GM12878 (cell line): ENCODE measurements at regions not wholly inside any gene's neighbourhood (a gene's known extent, or its start where the extent isn't known, plus 50 kb on each side); places are given as distances from the start of the nearest gene placed in this dataset.

Experiments
- CREM ChIP-seq: IDR thresholded peaks from 2 replicates; pipeline ENCODE4 v1.6.1; 2014; ENCODE audit warnings: antibody characterized with exemption, low read depth
- JUND ChIP-seq: IDR thresholded peaks from 2 replicates; pipeline ENCODE4 v1.6.1; 2012; ENCODE audit warnings: low read depth, mild to moderate bottlenecking, low read length, improper control_type of control experiment, moderate library complexity
- TCF7 ChIP-seq: IDR thresholded peaks from 2 replicates; pipeline ENCODE4 v1.6.1; 2014; ENCODE audit warnings: antibody characterized with exemption, borderline replicate concordance
- TF ChIP-seq, protein P1 (sequence below): fragments of 450-650 bp; IDR thresholded peaks from 2 replicates; pipeline ENCODE4 v1.6.1; 2017; ENCODE audit warnings: mild to moderate bottlenecking

DNA sequence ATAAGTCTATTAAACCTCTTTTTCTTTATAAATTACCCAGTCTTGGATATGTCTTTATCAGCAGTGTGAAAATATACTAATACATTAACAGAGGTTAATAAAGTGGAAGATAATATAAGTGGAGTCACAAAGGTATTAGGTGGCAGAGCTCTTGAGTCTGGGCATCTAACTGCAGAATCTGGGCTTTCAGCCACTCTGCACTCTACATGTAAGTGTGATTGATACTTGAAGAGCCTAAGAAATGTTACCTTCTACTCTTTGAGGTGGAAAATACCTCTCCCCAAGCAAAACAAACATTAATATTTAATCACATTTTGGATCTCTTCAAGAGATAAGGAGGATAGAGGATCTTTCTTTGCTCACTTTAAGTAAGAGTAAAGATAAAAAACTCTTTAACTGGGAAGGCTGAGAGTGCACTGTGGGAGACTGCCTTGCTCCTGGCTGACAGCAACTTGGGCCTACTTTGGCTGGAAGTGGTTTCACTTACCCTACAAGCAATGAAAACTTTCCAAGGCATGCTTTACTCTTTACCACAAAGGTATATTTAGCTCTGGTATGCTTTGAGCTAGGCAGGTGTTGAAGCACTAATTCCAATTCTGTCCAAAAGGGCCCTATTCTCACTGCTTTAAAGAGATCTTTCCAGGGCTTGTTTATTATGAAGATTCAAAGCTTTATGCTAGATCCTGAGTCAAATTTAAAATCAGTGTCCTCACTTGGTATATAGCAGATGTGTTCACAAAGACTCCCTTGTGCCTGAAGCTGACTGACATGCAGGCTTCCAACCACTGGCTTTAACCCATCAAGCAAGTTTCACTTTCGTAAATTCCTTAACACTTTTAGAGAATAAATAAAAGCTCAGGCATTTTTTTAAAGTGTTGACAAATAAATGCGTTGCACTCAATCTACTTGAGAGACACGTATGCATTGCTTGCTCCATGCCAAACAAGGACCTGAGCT is 245.3 kb upstream of the ZP4 start:
- no peak for TF ChIP-seq JUND
- TF ChIP-seq, protein P1, sequence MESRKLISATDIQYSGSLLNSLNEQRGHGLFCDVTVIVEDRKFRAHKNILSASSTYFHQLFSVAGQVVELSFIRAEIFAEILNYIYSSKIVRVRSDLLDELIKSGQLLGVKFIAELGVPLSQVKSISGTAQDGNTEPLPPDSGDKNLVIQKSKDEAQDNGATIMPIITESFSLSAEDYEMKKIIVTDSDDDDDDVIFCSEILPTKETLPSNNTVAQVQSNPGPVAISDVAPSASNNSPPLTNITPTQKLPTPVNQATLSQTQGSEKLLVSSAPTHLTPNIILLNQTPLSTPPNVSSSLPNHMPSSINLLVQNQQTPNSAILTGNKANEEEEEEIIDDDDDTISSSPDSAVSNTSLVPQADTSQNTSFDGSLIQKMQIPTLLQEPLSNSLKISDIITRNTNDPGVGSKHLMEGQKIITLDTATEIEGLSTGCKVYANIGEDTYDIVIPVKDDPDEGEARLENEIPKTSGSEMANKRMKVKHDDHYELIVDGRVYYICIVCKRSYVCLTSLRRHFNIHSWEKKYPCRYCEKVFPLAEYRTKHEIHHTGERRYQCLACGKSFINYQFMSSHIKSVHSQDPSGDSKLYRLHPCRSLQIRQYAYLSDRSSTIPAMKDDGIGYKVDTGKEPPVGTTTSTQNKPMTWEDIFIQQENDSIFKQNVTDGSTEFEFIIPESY: no peak
- TF ChIP-seq TCF7: no peak
- TF ChIP-seq CREM: no peak
